Neural progenitor cell (in vitro differentiated cells): ENCODE measurements at regions not wholly inside any gene's neighbourhood (a gene's known extent, or its start where the extent isn't known, plus 50 kb on each side); places are given as distances from the start of the nearest gene placed in this dataset.
"Not testable (repeated sequence)": the region's sequence is repeated elsewhere in the genome, so short reads cannot be mapped to it uniquely, and the experiment has no call there.

Experiments
- DNase-seq: peaks from one replicate; pipeline ENCODE4 v3.0.0-alpha.2; 2016; ENCODE audit warnings: low spot score
- H2AFZ ChIP-seq: fragments of 200-600 bp; sonication (generic); replicated peaks from 2 replicates; pipeline ENCODE4 v1.6.1; 2016; ENCODE audit warnings: antibody characterized with exemption
- H3F3A ChIP-seq: fragments of 200-600 bp; sonication (generic); 2 replicates; pipeline ENCODE4 v1.6.1; 2016; ENCODE audit warnings: antibody characterized with exemption, low read depth
- H3K27ac ChIP-seq: fragments of 200-600 bp; sonication (generic); 2 replicates; pipeline ENCODE4 v1.5.1; 2016; ENCODE audit warnings: mild to moderate bottlenecking
- H3K27me3 ChIP-seq: fragments of 200-600 bp; sonication (generic); 2 replicates; pipeline ENCODE4 v1.6.1; 2016; ENCODE audit warnings: mild to moderate bottlenecking, moderate library complexity
- H3K36me3 ChIP-seq: fragments of 200-600 bp; sonication (generic); 2 replicates; pipeline ENCODE4 v1.5.1; 2016
- H3K4me1 ChIP-seq: fragments of 200-600 bp; sonication (generic); 2 replicates; pipeline ENCODE4 v1.6.1; 2016; ENCODE audit warnings: mixed run types
- H3K4me2 ChIP-seq: fragments of 200-600 bp; sonication (generic); 2 replicates; pipeline ENCODE4 v1.6.1; 2016
- H3K4me3 ChIP-seq: fragments of 200-600 bp; sonication (generic); 2 replicates; pipeline ENCODE4 v1.5.1; 2016
- H3K79me2 ChIP-seq: fragments of 200-600 bp; sonication (generic); 2 replicates; pipeline ENCODE4 v1.6.1; 2016; ENCODE audit warnings: low read depth
- H3K9ac ChIP-seq: fragments of 200-600 bp; sonication (generic); 2 replicates; pipeline ENCODE4 v1.6.1; 2016
- H3K9me3 ChIP-seq: fragments of 200-600 bp; sonication (generic); 2 replicates; pipeline ENCODE4 v1.5.1; 2016; ENCODE audit warnings: low read depth
- H4K20me1 ChIP-seq: fragments of 200-600 bp; sonication (generic); 2 replicates; pipeline ENCODE4 v1.6.1; 2016; ENCODE audit warnings: low read depth
- H3K27ac Mint-ChIP-seq: 3 replicates; pipeline ENCODE4 v1.8.0; 2021; ENCODE audit warnings: mixed read lengths
- H3K27me3 Mint-ChIP-seq: 2 replicates; pipeline ENCODE4 v1.8.0; 2022; ENCODE audit warnings: low read depth, mild to moderate bottlenecking, inconsistent platforms, moderate library complexity, mixed read lengths; ENCODE audit not compliant: insufficient read depth
- H3K36me3 Mint-ChIP-seq: 3 replicates; pipeline ENCODE4 v1.8.0; 2021; ENCODE audit warnings: mixed read lengths
- H3K4me1 Mint-ChIP-seq: 3 replicates; pipeline ENCODE4 v1.8.0; 2021; ENCODE audit warnings: mixed read lengths
- H3K4me3 Mint-ChIP-seq: 3 replicates; pipeline ENCODE4 v1.8.0; 2021; ENCODE audit warnings: mild to moderate bottlenecking, moderate library complexity, mixed read lengths
- H3K9me3 Mint-ChIP-seq: 3 replicates; pipeline ENCODE4 v1.8.0; 2020; ENCODE audit warnings: mixed read lengths
- CTCF ChIP-seq: fragments of 200-600 bp; sonication (generic); IDR thresholded peaks from 2 replicates; pipeline ENCODE4 v1.5.1; 2017; ENCODE audit warnings: antibody characterized with exemption, mild to moderate bottlenecking
- EZH2 ChIP-seq: fragments of 200-600 bp; sonication (generic); IDR thresholded peaks from 2 replicates; pipeline ENCODE4 v1.6.1; 2017; ENCODE audit warnings: antibody characterized with exemption, mild to moderate bottlenecking, moderate library complexity
- EZH2phosphoT487 ChIP-seq: fragments of 200-600 bp; sonication (generic); IDR thresholded peaks from 2 replicates; pipeline ENCODE4 v1.6.1; 2017; ENCODE audit warnings: antibody characterized with exemption

- no peak overlapping the region for H2AFZ ChIP-seq
- no peak overlapping the region for H3K27ac Mint-ChIP-seq
- H3K9ac ChIP-seq = no peak overlapping the region
- H3K9me3 Mint-ChIP-seq = peaks cover 34% of the 10 kb centered on the region
- no peaks in the 10 kb centered on the region for H4K20me1 ChIP-seq
- TF ChIP-seq CTCF (no peak), EZH2phosphoT487 (no peak), EZH2 (no peak)
- H3K4me3 ChIP-seq = no peak overlapping the region
- H3K27ac ChIP-seq = no peak overlapping the region
- H3K27me3 Mint-ChIP-seq = no peaks in the 10 kb centered on the region
- no peak overlapping the region for H3K4me3 Mint-ChIP-seq
- H3F3A ChIP-seq = no peaks in the 10 kb centered on the region
- no peaks in the 10 kb centered on the region for H3K79me2 ChIP-seq
- no peaks in the 10 kb centered on the region for H3K4me1 ChIP-seq
- peaks cover 5% of the 10 kb centered on the region for H3K36me3 ChIP-seq
- DNase-seq = no peak
- H3K9me3 ChIP-seq = peaks cover 11% of the 10 kb centered on the region
- no peak overlapping the region for H3K4me2 ChIP-seq
- peaks cover 2% of the 10 kb centered on the region for H3K36me3 Mint-ChIP-seq
- H3K27me3 ChIP-seq = no peaks in the 10 kb centered on the region
- H3K4me1 Mint-ChIP-seq = no peaks in the 10 kb centered on the region
These were observed 310.5 kb downstream of the NUF2 start for GRCh38 chr1:163632269-163632668.

DNA sequence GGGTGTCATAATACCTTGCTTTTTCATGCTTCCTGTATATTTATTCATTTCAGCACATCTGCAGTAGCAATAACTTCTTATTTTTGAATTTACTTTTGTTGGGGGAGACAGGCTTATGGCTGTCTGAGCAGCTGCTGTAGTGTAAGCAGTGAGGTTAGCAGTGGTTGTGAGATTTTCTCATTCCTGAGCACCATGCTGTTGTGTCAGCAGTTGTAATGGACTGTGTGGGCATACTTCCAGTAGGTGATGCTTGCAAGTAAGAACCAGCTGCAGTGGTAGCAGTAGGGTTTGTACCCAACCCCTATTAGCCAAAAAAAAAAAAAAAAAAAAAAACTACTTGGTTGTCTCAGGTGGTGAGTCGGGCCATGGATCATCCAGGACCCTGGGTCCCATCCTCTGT, 311.6 kb downstream of the NUF2 start:
- no peak for DNase-seq
- no peak overlapping the region for H3K4me3 ChIP-seq
- H3K27ac Mint-ChIP-seq = no peak overlapping the region
- H2AFZ ChIP-seq = no peak overlapping the region
- H3K36me3 ChIP-seq = peaks cover 5% of the 10 kb centered on the region
- H3K36me3 Mint-ChIP-seq = peaks cover 2% of the 10 kb centered on the region
- H3K4me1 Mint-ChIP-seq = no peaks in the 10 kb centered on the region
- H3K9me3 Mint-ChIP-seq = peaks cover 32% of the 10 kb centered on the region
- H4K20me1 ChIP-seq = no peaks in the 10 kb centered on the region
- no peaks in the 10 kb centered on the region for H3K27me3 Mint-ChIP-seq
- H3K9ac ChIP-seq = no peak overlapping the region
- H3K4me2 ChIP-seq = no peak overlapping the region
- no peaks in the 10 kb centered on the region for H3F3A ChIP-seq
- no peaks in the 10 kb centered on the region for H3K79me2 ChIP-seq
- H3K9me3 ChIP-seq = peaks cover 11% of the 10 kb centered on the region
- no peaks in the 10 kb centered on the region for H3K4me1 ChIP-seq
- H3K27ac ChIP-seq = no peak overlapping the region
- no peaks in the 10 kb centered on the region for H3K27me3 ChIP-seq
- no peak for TF ChIP-seq EZH2phosphoT487
- TF ChIP-seq CTCF = no peak
- TF ChIP-seq EZH2 = no peak
- no peak overlapping the region for H3K4me3 Mint-ChIP-seq

DNA sequence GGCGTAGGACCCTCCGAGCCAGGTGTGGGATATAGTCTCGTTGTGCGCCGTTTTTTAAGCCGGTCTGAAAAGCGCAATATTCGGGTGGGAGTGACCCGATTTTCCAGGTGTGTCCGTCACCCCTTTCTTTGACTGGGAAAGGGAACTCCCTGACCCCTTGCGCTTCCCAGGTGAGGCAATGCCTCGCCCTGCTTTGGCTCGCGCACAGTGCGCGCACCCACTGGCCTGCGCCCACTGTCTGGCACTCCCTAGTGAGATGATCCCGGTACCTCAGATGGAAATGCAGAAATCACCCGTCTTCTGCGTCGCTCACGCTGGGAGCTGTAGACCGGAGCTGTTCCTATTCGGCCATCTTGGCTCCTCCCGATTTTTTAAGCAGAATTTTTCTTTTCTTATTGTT, 323.9 kb downstream of the NUF2 start:
- H3K9ac ChIP-seq, H3K4me2 ChIP-seq, H3K36me3 ChIP-seq, H3K36me3 Mint-ChIP-seq, H3K4me1 Mint-ChIP-seq, H3K27me3 Mint-ChIP-seq, H3K4me3 ChIP-seq, H4K20me1 ChIP-seq, H3K9me3 ChIP-seq, H3K27me3 ChIP-seq, H3F3A ChIP-seq, H3K4me3 Mint-ChIP-seq, H3K27ac ChIP-seq, H2AFZ ChIP-seq, H3K27ac Mint-ChIP-seq, DNase-seq, H3K79me2 ChIP-seq, H3K4me1 ChIP-seq, H3K9me3 Mint-ChIP-seq: not testable (repeated sequence)

- no peaks in the 10 kb centered on the region for H3K4me1 ChIP-seq
- Mint-ChIP-seq H3K4me3 (no peak overlapping the region), H3K36me3 (no peaks in the 10 kb centered on the region), H3K27ac (no peak overlapping the region), H3K27me3 (no peaks in the 10 kb centered on the region), H3K4me1 (no peaks in the 10 kb centered on the region), H3K9me3 (peaks cover 3% of the 10 kb centered on the region)
- H4K20me1 ChIP-seq = no peaks in the 10 kb centered on the region
- no peak overlapping the region for H3K4me2 ChIP-seq
- TF ChIP-seq CTCF = no peak
- no peak for TF ChIP-seq EZH2
- no peaks in the 10 kb centered on the region for H3K9me3 ChIP-seq
- H3K36me3 ChIP-seq = no peaks in the 10 kb centered on the region
- H2AFZ ChIP-seq = no peak overlapping the region
- no peak overlapping the region for H3K9ac ChIP-seq
- H3K79me2 ChIP-seq = no peaks in the 10 kb centered on the region
- no peaks in the 10 kb centered on the region for H3F3A ChIP-seq
- no peaks in the 10 kb centered on the region for H3K27me3 ChIP-seq
- DNase-seq = no peak
- no peak overlapping the region for H3K27ac ChIP-seq
- no peak overlapping the region for H3K4me3 ChIP-seq
These were observed 328.9 kb downstream of the NUF2 start for GRCh38 chr1:163650624-163651023.
